ENCODE measurements at regions not wholly inside any gene's neighbourhood (a gene's known extent, or its start where the extent isn't known, plus 50 kb on each side); places are given as distances from the start of the nearest gene placed in this dataset.
A peak's percentile ranks its signal among the peaks of the same experiment; 100 is the strongest.

- no peak overlapping the region for H4K8ac ChIP-seq (replicated peaks; ENCODE audit: insufficient read length, low read depth, low read length)
- H3K23ac ChIP-seq (ENCODE audit: insufficient read length, low read depth, low read length), result no peak overlapping the region
- no peak overlapping the region for H3K4me3 Mint-ChIP-seq
- peaks cover 2% of the 10 kb centered on the region for H3K79me1 ChIP-seq (ENCODE audit: insufficient read depth, low read depth, low read length, poor library complexity, severe bottlenecking)
- peaks cover 23 to 28% of the 10 kb centered on the region in 2 experiments for H3K4me1 Mint-ChIP-seq
- no peak overlapping the region for H4K5ac ChIP-seq (ENCODE audit: insufficient read length, low read depth, low read length)
- no peaks in the 10 kb centered on the region for H3K27me3 ChIP-seq (ENCODE audit: insufficient read depth, low read length)
- DNase-seq, result peak; percentile 66
- H2AFZ ChIP-seq (ENCODE audit: low read length), result no peak overlapping the region
- H3K4me2 ChIP-seq (ENCODE audit: insufficient read depth, insufficient read length, low read length), result no peak overlapping the region
- no peaks in the 10 kb centered on the region for H3K36me3 Mint-ChIP-seq (ENCODE audit: insufficient read depth in 1 of 3, low read depth in 3 of 3)
- H2BK15ac ChIP-seq (ENCODE audit: low read depth, low read length), result no peak overlapping the region
- no peak overlapping the region for H3K27ac Mint-ChIP-seq
- WGBS (ENCODE audit: extremely low coverage, insufficient read length, low lambda C conversion rate), result no CpG with 5 or more reads among the region's 11 CpGs
- H2BK5ac ChIP-seq (ENCODE audit: insufficient read length, low read length), result no peak overlapping the region
- H3K4me1 ChIP-seq (ENCODE audit: insufficient read depth, low read length), result no peaks in the 10 kb centered on the region; the same call in 1 of the 2 replicates
- no peak overlapping the region for H3K56ac ChIP-seq (ENCODE audit: insufficient read length, low read depth, low read length)
- no peak overlapping the region for H3K4ac ChIP-seq (ENCODE audit: low read depth, low read length)
- H3K27ac ChIP-seq (ENCODE audit: insufficient read length, low read depth, low read length), result no peak overlapping the region
- H2BK12ac ChIP-seq (ENCODE audit: insufficient read length, low read depth, low read length), result no peak overlapping the region
- no peak overlapping the region for H2BK20ac ChIP-seq (ENCODE audit: low read depth, low read length, poor library complexity, severe bottlenecking)
- no peaks in the 10 kb centered on the region for H4K20me1 ChIP-seq (ENCODE audit: control insufficient read depth, insufficient read depth, insufficient read length)
- no peaks in the 10 kb centered on the region for H3K27me3 Mint-ChIP-seq (ENCODE audit: low read depth)
- H3K9me3 ChIP-seq (ENCODE audit: control insufficient read depth, low read depth, low read length), result no peaks in the 10 kb centered on the region
- no peak overlapping the region for H3T11ph ChIP-seq (ENCODE audit: low read length)
- H3K18ac ChIP-seq (ENCODE audit: insufficient read length, low read depth, low read length), result no peak overlapping the region
- TF ChIP-seq, protein P1, sequence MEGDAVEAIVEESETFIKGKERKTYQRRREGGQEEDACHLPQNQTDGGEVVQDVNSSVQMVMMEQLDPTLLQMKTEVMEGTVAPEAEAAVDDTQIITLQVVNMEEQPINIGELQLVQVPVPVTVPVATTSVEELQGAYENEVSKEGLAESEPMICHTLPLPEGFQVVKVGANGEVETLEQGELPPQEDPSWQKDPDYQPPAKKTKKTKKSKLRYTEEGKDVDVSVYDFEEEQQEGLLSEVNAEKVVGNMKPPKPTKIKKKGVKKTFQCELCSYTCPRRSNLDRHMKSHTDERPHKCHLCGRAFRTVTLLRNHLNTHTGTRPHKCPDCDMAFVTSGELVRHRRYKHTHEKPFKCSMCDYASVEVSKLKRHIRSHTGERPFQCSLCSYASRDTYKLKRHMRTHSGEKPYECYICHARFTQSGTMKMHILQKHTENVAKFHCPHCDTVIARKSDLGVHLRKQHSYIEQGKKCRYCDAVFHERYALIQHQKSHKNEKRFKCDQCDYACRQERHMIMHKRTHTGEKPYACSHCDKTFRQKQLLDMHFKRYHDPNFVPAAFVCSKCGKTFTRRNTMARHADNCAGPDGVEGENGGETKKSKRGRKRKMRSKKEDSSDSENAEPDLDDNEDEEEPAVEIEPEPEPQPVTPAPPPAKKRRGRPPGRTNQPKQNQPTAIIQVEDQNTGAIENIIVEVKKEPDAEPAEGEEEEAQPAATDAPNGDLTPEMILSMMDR (conservative IDR thresholded peaks at IDR 0.05), result peak; percentile 98
- no peak overlapping the region for H2BK120ac ChIP-seq (ENCODE audit: low read depth, low read length, poor library complexity, severe bottlenecking)
- no peak overlapping the region for H3K14ac ChIP-seq (ENCODE audit: insufficient read depth, low read length)
- no peak overlapping the region for H4K91ac ChIP-seq (ENCODE audit: insufficient read length, low read depth, low read length)
- no peaks in the 10 kb centered on the region for H3K9me3 Mint-ChIP-seq
- no peaks in the 10 kb centered on the region for H3K23me2 ChIP-seq (ENCODE audit: insufficient read length, low read depth, low read length, poor library complexity, severe bottlenecking)
- no peak overlapping the region for H3K9ac ChIP-seq (ENCODE audit: extremely low read depth, insufficient read length, low read length)
- H2AK5ac ChIP-seq (ENCODE audit: insufficient read length, low read length), result no peak overlapping the region
- no peaks in the 10 kb centered on the region for H3K79me2 ChIP-seq (ENCODE audit: insufficient read depth, low read length)
Measured at GRCh38 chr13:99617474-99618255, 116.4 kb downstream of the TM9SF2 start.

All from H9 (cell line).